HG03342 (cell line): ENCODE measurements at regions not wholly inside any gene's neighbourhood (a gene's known extent, or its start where the extent isn't known, plus 50 kb on each side); places are given as distances from the start of the nearest gene placed in this dataset.

Source experiments
- ATAC-seq: cut with Tn5 transposase; IDR thresholded peaks from one replicate; pipeline ENCODE4 v1.9.1; 2021; ENCODE audit warnings: mild to moderate bottlenecking, moderate library complexity; ENCODE audit not compliant: unreplicated experiment

DNA sequence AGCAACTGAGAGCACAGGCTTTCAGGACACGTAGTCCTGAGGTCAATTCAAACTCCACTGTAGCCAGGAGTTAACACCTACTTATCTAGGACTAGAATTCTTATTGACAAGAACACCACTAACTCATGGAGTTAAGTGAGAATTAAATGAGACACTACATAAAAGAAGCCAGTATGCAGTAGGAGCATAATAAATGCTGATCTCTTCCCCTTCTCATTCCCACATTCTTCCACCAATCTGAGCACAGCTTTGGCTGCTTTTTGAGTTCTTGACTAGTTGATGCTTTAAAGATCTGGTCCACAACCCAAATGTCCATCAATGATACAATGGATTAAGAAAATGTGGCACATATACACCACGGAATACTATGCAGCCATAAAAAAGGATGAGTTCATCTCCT is 55.2 kb downstream of the TTC32 start:
- no peak for ATAC-seq

DNA sequence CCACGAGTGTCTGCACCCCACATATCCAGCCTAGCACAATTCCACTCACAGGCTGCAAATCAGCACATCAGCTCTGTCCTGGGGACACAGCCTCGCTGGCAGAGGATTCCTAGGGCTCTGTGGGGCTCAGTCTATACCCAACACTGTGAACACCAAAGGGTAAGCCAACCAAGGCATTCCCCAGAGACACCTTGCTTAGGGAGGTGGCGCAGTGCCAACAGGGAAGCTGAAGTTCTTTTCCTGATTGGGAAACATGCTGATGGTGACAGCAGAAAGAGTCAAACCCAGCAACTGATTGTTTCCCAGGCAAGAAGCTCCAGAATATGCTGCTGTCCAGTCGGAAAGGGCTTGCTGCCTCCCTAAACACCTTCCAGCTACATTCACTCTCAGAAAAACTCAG is 55.8 kb downstream of the TTC32 start:
- no peak for ATAC-seq

DNA sequence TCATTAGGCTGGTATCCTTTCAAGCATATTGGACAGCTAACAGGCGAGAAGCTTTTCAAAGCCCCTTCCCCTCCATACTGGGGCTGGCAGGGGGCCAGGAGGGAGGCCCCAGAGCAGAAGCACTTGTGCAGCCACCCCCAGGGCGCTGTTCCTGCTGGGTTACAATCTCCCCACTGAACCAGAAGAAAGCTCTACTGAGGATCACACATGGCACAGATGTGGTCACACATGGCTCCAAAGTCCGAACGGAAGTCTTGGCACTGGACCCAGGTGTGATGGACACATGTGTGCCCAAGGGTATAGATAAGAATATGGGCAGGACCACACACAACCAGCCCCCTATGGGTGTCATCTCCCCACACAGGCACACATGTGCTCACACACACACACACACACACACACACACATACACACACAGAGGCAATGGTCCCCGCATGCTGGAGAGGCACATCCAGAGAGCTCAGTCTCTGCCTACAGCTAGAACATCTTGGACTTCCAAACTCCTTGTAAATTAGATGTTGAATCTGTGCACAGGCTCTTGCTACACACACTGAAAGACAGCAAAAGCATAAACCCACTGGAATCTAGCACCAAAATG is 56.4 kb downstream of the TTC32 start:
- ATAC-seq: no peak

DNA sequence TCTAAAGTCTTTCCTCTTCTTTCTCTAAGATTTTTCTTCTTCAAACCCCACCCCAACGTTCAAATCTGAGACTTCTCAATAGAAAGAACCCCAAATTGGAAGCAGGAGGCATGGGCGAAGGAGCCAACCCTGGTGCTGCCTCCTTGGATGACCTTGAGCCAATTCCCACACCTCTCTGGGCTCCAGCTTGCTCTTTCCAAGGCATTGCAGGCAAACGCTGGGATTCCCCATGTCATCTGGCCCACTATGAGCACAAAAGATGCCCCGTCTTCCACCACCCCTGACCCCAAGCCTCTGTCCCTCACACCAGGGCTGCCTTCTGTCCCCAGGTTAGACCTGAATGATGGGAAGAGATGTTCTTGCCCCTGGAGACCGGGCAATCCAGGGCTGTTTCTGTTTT is 57.0 kb downstream of the TTC32 start:
- ATAC-seq: no peak

DNA sequence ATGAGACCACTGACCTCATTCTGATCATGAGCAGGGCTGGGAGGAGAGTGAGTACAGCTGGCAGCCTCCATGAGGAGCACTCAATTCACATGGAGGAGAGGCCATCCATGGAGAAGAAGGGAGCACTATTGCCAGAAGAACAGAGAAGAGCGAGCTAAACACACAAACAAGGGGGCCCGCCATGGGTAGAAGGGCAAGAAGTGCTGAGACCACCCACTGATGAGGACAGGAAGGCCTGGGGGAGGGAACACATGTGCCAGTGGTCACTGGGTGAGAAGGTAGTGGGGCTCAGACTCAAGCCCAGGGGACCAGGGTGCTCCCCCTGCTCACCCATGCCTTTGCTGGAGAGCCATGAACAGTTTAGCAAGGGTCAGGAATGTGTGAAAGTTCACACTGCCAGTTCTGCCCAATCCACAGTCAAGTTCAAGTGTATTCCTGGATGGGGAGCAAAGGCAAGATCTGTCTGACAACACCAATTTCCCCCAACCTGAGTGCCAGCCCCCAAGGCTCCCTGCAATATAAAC is 57.7 kb downstream of the TTC32 start:
- no peak for ATAC-seq

DNA sequence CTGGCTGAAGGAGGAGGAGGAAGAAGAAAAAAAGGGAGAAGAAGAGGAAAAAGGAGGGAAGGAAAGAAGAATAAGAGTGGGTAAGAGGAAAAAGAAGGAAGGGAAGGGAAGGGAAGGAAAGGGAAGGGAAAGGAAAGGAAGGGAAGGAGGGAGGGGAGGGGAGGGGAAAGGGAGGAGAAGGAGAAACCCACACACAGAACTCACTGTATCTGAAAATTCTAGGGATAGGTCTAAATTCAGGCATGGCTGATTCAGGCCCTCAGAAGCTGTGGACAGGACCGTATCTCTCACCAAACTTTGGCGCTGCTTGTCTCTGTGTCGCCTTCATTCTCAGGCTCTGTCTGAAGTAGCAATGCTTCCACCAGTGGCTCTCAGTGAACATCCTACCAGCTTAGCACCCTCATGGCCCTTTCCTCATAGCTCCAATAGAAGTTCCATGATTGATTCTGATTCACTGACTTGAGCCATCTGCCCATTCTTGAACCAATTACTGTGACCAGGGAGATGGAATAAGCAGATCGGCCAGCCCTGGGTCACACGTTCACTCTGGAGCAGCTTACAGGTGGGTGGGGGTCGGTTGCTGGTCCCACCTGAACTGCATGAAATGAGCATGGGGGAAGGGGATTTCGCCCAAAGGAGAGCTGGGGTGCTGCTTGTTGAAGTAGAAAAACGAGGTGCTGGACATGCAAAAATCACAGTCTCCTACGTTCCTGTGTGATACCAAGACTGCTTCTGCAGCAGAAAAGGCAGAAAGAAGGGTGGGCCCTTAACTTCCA is 59.7 kb downstream of the TTC32 start:
- no peak for ATAC-seq

DNA sequence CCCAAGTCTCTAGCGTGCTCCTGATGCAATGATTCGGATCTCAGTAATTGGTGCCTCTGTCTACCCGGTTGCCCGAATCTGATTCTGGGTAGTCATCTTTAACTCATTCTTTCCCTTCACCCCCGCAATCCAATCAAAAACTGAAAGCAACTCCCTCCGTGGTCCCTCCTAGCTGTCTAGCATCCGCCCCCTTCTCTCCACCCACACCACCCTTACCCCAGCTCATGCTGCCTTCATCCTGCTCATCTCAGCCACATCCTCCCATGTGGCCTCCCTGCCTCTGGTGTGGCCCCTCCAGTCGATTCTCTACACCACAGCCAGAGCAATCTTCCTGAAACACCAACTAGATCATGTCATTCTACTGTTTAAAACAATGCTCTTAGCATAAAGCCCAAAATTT is 62.3 kb downstream of the TTC32 start:
- no peak for ATAC-seq

DNA sequence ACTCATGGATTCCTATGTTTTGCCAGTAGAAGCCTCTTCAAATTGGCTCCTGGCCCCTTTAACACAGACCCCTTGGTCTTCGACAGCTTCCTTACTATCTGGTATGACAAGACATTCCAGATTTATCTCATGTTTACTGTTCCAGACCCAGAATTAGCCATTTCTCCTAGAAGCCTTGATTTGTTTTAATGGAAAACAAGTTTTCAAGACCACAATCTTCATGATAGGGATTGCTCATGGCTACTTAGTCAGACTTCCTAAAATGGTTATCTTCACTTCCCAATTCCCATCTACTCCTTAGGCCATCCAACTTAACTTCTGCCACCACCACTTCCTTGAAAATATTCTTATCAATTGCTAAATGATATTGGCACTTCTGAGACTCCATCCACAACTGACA is 63.2 kb downstream of the TTC32 start:
- ATAC-seq: no peak

DNA sequence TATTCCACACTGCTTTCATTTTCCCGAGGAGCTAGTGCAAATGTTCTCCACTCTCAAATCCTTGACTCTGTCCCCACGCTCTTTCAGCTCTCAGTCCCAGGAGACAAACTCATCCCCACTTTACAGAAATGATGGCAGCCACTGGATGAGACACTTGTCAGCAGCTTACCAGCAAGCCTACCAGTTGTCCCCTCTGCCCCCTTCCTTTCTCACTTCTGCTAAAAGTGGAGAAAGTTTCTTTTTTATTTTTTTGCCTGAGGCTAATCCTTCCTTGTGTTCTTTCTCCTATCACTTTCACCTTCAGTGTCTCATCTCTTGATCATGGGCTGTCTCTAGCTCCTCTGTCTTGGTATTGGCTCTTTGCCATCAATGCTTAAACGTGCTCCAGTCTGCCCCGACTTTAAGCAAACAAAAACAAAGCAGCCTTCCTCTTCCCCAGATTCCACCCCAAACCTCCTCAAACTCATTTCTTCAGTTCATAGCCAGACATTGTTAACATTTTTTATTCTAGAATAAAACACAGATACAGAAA is 64.5 kb downstream of the TTC32 start:
- ATAC-seq: no peak

DNA sequence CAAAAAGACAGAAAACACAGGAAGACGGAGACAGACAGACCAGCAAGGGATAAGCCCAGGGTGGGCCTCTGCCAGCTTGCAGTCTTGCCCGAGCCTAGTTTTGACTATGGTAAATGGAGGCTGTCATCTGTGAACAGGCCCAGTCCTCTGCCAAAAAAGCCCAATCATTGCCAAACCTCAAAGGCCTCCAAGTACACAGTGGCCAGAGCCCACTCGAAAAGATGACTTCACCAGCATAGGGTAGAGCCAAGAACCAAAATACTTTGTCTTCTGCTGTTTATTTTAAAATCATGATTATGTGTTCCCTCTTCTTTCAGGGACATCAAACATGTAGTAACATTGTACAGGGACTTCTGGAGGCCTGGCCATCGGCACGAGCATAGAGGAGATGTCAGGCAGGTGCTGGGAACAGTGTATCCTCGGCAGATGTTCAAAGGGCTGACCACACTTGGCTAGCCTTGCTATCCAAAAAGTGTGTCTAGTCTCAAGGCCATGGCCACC is 66.0 kb downstream of the TTC32 start:
- ATAC-seq: no peak

DNA sequence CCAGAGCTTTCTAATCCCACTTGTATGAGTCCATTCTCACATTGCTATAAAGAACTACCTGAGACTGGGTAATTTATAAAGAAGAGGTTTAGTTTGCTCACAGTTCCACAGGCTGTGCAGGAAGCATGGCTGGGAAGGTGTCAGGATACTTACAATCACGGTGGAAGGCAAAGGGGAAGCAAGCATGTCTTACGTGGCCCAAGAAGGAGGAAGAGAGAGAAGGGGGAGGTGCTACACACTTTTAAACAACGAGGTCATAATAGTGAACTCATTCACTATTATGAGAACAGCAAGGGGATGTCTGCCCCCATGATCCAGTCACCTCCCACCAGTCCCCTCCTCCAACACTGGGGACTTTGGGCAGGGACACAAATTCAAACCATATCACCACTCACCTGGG is 67.8 kb downstream of the TTC32 start:
- no peak for ATAC-seq

DNA sequence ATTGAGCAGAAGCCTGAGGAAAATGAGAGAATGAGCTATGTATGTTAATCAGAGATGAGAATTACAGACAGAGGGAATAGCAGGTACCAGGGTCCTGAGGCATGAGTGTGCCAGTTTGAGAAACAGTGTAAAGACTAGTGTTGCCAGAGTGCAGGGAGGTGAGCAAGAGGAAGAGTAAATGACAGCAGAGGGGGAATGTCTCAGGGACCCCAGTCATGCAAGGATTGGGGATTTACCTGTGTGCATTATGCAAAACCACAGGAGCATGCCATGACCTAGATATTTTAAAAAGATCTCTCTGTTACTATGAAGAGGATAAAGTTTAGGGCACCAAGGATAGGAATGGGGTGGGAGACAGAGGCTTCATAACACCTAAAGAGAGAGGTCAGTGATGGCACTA is 72.1 kb downstream of the TTC32 start:
- no peak for ATAC-seq

DNA sequence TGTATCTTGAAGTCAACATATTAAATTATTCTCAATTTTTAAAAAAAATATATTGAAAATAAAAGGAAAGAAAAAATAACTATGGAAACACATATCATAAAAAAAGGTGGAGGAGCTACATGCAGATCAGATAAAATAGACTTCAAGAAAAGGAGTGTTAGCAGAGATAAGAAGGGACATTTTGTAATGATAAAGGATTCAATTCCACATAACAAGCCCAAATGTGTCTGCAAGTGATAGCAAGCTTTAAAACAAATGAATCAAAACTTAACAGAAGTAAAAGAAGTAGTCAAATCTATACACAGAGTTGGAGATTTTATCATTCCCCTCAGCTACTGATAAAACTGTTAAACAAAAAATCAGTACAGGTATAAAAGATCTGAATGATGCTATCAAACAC is 74.9 kb downstream of the TTC32 start:
- no peak for ATAC-seq

DNA sequence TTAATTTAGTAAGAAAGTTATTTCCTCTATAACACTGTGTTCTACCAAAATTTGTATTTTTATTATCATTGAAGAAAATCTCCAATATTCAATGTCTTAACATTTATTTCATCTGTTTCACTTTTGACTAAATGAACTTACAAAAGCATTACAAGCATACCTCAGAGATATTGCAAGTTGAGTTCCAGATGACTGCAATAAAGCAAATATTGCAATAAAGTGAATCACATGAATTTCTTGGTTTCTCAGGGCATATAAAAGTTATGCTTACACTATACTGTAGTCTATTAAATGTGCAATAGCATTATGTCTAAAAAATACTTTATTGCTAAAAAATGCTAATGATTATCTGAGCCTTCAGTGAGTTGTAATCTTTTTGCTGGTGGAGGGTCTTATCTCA is 78.3 kb downstream of the TTC32 start:
- no peak for ATAC-seq

DNA sequence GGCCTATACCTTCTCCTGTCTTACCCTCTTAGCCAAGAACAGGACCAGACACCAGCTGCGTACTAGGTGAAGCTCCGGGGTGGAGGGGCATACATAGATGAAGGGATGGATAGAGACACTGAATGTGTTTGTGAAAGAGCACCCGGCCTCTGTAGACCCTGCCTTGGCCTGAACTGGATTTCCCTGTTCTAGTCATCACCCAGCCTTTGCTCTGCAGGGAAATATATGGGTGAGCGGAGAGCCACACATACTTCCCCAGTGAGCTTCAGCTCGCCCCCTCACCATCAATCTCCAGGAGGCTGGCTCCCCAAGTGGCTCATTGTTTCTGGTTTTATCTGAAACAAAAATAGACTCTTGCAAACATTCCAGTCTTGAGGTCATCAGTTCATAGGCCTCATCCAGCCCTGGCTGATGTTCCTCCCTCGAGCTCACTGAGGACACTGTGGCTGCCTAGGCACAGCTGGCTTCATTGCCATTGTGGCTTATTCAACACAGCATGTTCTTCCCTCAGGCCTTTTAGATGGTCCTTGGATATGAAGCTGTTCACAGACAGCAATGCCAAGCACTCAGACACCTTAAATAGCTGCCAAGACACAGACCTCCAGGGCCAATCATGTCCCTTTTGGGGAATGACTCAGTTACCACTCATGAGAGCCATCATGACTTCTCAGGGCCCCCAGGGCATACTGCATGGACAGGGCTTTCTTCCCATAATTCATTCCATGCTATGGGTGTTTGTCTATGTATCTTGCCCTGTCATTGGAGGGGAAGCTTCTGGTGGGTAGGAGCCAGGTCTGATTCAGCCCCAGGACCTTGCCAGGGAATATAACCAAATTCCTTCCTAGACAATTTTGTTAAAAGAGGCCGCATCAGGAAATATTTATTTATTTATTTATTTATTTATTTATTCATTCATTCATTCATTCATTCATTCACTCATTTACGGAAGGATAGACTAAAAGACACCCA is 82.4 kb downstream of the TTC32 start:
- no peak for ATAC-seq

DNA sequence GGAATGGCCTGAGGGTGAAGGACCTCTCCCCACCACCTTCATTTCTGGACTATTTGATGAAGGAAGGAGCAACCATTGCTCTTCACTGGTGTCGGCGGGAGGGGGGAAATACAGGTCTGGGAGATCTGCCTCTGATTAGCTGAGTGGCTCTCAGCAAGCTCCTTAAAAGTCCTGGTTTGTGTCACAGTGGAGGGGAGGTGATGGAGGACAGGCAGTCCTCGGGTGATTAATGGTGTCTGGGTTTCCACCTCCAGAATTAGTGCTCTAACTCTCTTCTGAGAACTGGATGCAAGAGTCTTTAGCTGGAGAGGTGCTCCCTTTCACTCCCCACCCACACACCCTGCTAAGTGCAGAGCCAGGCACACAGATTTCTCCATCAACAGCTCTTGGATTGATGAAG is 83.2 kb downstream of the TTC32 start:
- ATAC-seq: no peak

DNA sequence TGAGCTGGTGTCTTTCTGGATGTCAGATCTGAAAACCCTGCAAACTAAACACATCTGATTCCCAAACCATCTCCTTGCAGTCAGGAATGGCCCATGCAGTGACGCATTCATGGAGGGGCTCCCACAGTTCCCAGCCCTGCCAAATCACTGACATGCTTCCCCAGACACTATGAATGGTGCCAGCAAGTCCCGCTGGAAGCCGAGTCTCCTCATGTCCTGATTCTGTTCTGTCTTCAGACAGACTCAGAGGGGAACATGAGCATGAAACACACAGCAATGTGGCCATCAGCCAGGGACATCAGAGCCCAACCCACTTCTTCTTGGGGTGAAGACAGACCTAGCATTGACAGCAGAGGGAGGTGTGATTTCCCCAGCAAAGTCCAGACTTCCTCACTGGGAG is 83.7 kb downstream of the TTC32 start:
- ATAC-seq: no peak

DNA sequence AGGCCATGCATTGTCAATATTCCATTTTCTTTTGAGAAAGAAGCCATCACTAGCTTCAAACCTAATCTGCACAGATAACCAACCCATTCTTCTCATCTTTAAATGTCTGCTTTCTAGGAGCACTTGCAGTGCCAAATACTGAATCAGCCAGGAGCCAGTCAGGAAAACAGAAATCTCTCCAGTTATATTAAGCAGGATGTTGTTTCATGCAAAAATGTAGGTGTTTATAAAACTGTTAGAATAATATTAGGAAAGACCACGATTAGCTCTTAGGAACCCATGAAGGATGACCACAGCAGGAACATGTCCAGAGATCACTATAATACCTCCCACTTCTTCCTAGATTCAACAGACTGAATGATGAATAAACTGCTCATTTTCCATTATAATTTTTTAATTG is 86.0 kb downstream of the TTC32 start:
- ATAC-seq: no peak

DNA sequence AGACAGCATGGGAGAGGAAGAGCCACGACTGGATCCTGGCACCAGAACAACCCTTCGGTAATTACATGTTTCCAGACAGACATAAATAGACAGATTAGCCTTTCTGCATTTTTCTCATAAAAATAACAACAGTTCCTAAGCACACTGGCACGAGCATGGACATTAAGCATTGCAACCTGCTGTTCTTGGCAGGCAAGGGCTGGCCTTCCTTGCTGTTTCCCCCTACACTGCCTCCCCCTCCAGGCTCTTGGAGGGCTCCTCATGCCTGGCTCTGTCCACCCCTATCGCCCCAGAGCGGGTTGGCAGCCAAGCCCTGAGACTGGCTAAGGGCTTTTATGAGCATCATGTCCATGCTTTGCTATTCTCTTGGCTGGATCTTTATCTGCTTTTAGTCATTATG is 89.6 kb downstream of the TTC32 start:
- ATAC-seq: no peak

DNA sequence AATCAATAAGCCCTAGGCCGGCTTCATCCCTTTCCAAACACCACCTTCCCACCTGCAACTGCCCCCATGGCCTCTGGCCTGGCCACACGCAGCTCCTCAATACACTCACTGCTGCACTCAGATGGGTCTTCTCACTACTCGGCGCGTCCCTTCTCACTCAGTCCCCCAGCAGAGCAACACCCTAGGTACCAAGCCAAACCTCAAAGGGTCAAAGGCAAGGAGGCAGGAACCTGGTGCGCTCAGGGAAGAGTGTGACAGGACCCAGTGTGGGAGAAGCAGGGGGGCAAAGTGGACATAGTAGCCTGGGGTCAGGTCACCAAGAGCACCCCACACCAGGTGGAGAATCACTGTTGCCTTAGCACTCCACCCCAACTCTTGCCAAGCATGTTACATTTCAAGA is 90.6 kb downstream of the TTC32 start:
- ATAC-seq: no peak

DNA sequence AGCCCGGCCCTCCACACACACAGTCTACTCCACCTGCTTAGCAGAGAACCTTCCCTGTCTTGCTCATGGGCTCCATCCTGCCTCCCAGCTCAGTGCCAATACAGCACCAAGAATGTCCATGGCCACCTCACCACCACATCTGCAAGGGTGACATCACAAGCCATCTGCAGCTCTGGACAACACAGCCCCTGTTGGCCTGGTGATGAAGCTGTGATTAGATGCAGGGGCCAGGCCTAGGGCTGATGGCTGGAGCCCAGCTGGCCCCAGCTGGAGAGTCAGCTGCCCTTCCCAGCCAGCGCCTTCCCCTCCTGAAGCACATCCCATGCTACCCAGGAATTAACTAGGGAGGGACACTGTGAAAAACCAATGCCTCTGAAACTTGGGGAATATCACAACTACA is 91.1 kb downstream of the TTC32 start:
- peak; percentile 31 for ATAC-seq
